Breast epithelium (tissue), 3 donors: ENCODE measurements at regions not wholly inside any gene's neighbourhood (a gene's known extent, or its start where the extent isn't known, plus 50 kb on each side); places are given as distances from the start of the nearest gene placed in this dataset.

Experiments
- POLR2A ChIP-seq: fragments of 450-650 bp; IDR thresholded peaks from one replicate; pipeline ENCODE4 v1.6.1; 2016; ENCODE audit warnings: antibody characterized with exemption, mild to moderate bottlenecking, moderate library complexity
- TF ChIP-seq, protein P1 (sequence below), 3 donors: fragments of 450-650 bp; IDR thresholded peaks; one replicate each; pipeline ENCODE4 v1.5.1; 2016 to 2017; ENCODE audit warnings: antibody characterized with exemption in 3 of 3, mild to moderate bottlenecking in 3 of 3, moderate library complexity in 3 of 3

- no peak for TF ChIP-seq POLR2A
- TF ChIP-seq, protein P1, sequence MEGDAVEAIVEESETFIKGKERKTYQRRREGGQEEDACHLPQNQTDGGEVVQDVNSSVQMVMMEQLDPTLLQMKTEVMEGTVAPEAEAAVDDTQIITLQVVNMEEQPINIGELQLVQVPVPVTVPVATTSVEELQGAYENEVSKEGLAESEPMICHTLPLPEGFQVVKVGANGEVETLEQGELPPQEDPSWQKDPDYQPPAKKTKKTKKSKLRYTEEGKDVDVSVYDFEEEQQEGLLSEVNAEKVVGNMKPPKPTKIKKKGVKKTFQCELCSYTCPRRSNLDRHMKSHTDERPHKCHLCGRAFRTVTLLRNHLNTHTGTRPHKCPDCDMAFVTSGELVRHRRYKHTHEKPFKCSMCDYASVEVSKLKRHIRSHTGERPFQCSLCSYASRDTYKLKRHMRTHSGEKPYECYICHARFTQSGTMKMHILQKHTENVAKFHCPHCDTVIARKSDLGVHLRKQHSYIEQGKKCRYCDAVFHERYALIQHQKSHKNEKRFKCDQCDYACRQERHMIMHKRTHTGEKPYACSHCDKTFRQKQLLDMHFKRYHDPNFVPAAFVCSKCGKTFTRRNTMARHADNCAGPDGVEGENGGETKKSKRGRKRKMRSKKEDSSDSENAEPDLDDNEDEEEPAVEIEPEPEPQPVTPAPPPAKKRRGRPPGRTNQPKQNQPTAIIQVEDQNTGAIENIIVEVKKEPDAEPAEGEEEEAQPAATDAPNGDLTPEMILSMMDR (IDR thresholded peaks at IDR 0.05): no peak
Measured at GRCh38 chr4:106681381-106681921, 312.9 kb upstream of the GIMD1 start.
